ENCODE measurements at regions not wholly inside any gene's neighbourhood (a gene's known extent, or its start where the extent isn't known, plus 50 kb on each side); places are given as distances from the start of the nearest gene placed in this dataset.

DNA sequence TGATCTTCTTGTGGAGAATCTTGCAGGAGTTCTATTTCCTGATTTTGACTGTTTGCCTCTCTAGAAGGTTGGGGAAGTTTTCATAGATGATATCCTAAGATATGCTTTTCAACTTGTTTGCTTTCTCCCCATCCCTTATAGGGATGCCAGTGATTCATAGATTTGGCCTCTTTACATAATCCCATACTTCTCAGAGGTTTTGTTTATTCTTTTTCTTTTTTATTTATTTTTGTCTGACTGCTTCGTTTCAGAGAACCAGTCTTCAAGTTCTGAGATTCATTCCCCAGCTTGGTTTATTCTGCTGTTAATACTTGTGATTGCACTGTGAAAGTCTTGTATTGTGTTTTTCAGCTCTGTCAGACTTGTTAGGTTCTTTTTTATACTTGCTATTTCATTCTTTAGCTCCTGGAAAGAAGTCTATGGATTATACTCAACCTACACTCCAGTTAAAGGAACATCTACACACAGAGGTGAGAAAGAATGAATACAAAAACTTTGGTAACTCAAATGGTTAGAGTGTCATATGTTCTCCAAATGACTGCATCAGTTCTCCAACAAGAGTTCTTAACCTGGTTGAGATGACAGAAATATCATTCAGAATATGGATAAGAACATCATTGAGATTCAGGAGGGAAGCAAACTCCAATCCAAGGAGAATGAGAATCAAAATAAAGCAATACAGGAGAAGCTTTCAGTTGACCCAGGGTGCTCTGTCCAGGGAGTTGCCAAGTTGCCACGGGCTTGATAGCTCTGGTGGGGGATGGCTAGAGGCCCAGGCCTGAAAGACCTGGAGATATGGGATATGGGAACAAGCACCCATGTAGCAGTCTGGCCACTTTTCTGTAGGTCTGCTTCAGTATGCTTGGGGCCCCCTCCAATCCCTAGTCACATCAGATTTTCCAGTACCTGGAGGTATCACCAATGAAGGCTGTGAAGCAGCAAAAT is 150.3 kb downstream of the AHR start:
- peaks cover 5% of the 10 kb centered on the region for H3K9me3 Mint-ChIP-seq
- Histone ChIP-seq H3K36me3 (ENCODE audit: control insufficient read depth, insufficient read depth, low read length) (no peaks in the 10 kb centered on the region), H3K27me3 (ENCODE audit: control insufficient read depth, insufficient read depth, low read length, poor library complexity, severe bottlenecking) (no peaks in the 10 kb centered on the region), H3K27ac (ENCODE audit: low read depth, low read length) (no peak overlapping the region), H3K4me1 (ENCODE audit: control insufficient read depth, insufficient read depth, low read length) (no peaks in the 10 kb centered on the region), H3K4me3 (ENCODE audit: low read length) (no peak overlapping the region), H3K9ac (ENCODE audit: extremely low read depth, low read length, poor library complexity, severe bottlenecking) (no peak overlapping the region), H3K9me3 (ENCODE audit: control insufficient read depth, low read length) (peaks cover 15% of the 10 kb centered on the region)
- no peak overlapping the region for H3K27ac Mint-ChIP-seq
- TF ChIP-seq, protein P1, sequence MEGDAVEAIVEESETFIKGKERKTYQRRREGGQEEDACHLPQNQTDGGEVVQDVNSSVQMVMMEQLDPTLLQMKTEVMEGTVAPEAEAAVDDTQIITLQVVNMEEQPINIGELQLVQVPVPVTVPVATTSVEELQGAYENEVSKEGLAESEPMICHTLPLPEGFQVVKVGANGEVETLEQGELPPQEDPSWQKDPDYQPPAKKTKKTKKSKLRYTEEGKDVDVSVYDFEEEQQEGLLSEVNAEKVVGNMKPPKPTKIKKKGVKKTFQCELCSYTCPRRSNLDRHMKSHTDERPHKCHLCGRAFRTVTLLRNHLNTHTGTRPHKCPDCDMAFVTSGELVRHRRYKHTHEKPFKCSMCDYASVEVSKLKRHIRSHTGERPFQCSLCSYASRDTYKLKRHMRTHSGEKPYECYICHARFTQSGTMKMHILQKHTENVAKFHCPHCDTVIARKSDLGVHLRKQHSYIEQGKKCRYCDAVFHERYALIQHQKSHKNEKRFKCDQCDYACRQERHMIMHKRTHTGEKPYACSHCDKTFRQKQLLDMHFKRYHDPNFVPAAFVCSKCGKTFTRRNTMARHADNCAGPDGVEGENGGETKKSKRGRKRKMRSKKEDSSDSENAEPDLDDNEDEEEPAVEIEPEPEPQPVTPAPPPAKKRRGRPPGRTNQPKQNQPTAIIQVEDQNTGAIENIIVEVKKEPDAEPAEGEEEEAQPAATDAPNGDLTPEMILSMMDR (conservative IDR thresholded peaks at IDR 0.05), result no peak
- H3K27me3 Mint-ChIP-seq (ENCODE audit: insufficient read depth), result no peaks in the 10 kb centered on the region
- WGBS, 2 experiments (ENCODE audit: insufficient coverage in 1 of 2, insufficient read length in 1 of 2), result 85% methylated on average over 2 of the region's 2 CpGs; no CpG with 5 or more reads in 1 of the 2 experiments
- H3K4me1 Mint-ChIP-seq, result no peaks in the 10 kb centered on the region
- H3K4me3 Mint-ChIP-seq, result no peak overlapping the region
- no peak for DNase-seq
- no peaks in the 10 kb centered on the region for H3K36me3 Mint-ChIP-seq (ENCODE audit: low read depth)

DNA sequence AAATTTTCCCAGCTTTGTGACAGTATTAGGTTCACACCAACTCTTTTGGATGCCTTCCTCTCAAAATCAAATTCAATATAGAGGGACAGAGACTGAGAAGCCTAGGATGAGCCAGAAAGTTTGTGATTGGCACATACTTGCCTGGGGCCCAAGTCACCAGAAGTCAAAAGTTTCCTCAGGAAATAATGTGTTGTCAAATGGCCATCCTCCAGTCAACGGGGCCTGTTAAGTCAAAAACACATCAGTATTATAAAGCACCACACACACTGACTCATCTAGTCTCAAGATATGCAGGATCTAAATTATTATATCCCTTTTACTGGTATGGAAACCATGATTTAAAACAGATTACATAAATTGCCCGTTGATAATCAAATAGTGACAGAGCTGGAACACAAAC is 158.1 kb downstream of the AHR start:
- H3K27me3 Mint-ChIP-seq (ENCODE audit: insufficient read depth), result no peaks in the 10 kb centered on the region
- WGBS, 2 experiments (ENCODE audit: insufficient coverage in 1 of 2, insufficient read length in 1 of 2), result 87 to 100% methylated on average over 1 to 2 of the region's 2 CpGs

DNA sequence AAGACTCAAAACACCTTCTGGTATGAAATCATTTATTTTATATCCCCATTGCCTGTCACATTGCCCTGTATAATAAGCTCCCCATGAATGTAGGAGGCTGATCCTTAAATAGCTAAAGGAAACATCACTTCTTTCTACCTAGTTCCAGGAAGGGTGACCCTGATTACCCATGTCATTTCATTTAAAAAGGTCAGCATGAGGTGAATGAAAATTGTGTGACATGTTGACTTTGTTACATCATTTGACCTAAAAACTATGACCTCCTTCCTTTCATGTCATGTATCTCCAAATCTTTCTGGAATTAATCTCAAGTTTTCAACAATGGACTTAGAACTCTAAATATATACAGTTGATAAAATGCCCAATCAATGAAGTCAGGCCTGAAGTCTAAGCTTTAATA is 161.5 kb downstream of the AHR start:
- Histone ChIP-seq H3K9ac (ENCODE audit: extremely low read depth, low read length, poor library complexity, severe bottlenecking) (no peak overlapping the region), H3K9me3 (ENCODE audit: control insufficient read depth, low read length) (peaks cover 16% of the 10 kb centered on the region), H3K27ac (ENCODE audit: low read depth, low read length) (no peak overlapping the region), H3K36me3 (ENCODE audit: control insufficient read depth, insufficient read depth, low read length) (no peaks in the 10 kb centered on the region), H3K4me3 (ENCODE audit: low read length) (no peak overlapping the region), H3K27me3 (ENCODE audit: control insufficient read depth, insufficient read depth, low read length, poor library complexity, severe bottlenecking) (no peaks in the 10 kb centered on the region), H3K4me1 (ENCODE audit: control insufficient read depth, insufficient read depth, low read length) (no peaks in the 10 kb centered on the region)
- TF ChIP-seq, protein P1 (conservative IDR thresholded peaks at IDR 0.05), result no peak
- H3K4me1 Mint-ChIP-seq, result no peaks in the 10 kb centered on the region
- H3K4me3 Mint-ChIP-seq, result no peak overlapping the region
- H3K27me3 Mint-ChIP-seq (ENCODE audit: insufficient read depth), result no peaks in the 10 kb centered on the region
- no peak for DNase-seq
- H3K9me3 Mint-ChIP-seq, result peaks cover 44% of the 10 kb centered on the region
- no peak overlapping the region for H3K27ac Mint-ChIP-seq
- H3K36me3 Mint-ChIP-seq (ENCODE audit: low read depth), result peaks cover 4% of the 10 kb centered on the region

More for the DNA sequence above, 158.1 kb downstream of the AHR start:
- Mint-ChIP-seq H3K36me3 (ENCODE audit: low read depth) (peaks cover 4% of the 10 kb centered on the region), H3K4me3 (no peak overlapping the region), H3K4me1 (no peaks in the 10 kb centered on the region), H3K27ac (no peak overlapping the region), H3K9me3 (peaks cover 42% of the 10 kb centered on the region)
- no peak for DNase-seq
- TF ChIP-seq, protein P1 (conservative IDR thresholded peaks at IDR 0.05), result no peak
- H3K27me3 ChIP-seq (ENCODE audit: control insufficient read depth, insufficient read depth, low read length, poor library complexity, severe bottlenecking), result no peaks in the 10 kb centered on the region
- H3K36me3 ChIP-seq (ENCODE audit: control insufficient read depth, insufficient read depth, low read length), result no peaks in the 10 kb centered on the region
- H3K27ac ChIP-seq (ENCODE audit: low read depth, low read length), result no peak overlapping the region
- no peak overlapping the region for H3K4me3 ChIP-seq (ENCODE audit: low read length)
- H3K9me3 ChIP-seq (ENCODE audit: control insufficient read depth, low read length), result peaks cover 16% of the 10 kb centered on the region
- H3K4me1 ChIP-seq (ENCODE audit: control insufficient read depth, insufficient read depth, low read length), result no peaks in the 10 kb centered on the region
- no peak overlapping the region for H3K9ac ChIP-seq (ENCODE audit: extremely low read depth, low read length, poor library complexity, severe bottlenecking)

Data from endodermal cell (in vitro differentiated cells).